Liver (tissue), 8 donors: ENCODE measurements at regions not wholly inside any gene's neighbourhood (a gene's known extent, or its start where the extent isn't known, plus 50 kb on each side); places are given as distances from the start of the nearest gene placed in this dataset.

Source experiments
- DNase-seq: peaks from one replicate; pipeline ENCODE4 v3.0.0-alpha.2; 2017; ENCODE audit warnings: low spot score
- H3K27ac ChIP-seq, 2 donors: one replicate each; pipeline ENCODE4 v1.7.0; 2013; ENCODE audit warnings: inconsistent platforms in 2 of 2, low read length in 2 of 2, control low read depth in 1 of 2, low read depth in 1 of 2, mild to moderate bottlenecking in 1 of 2
- H3K27me3 ChIP-seq, 4 donors: one replicate each; pipeline versions ENCODE4 v1.6.1 to v1.7.0; 2013; ENCODE audit warnings: low read length in 3 of 4, inconsistent platforms in 1 of 4, mild to moderate bottlenecking in 1 of 4, moderate library complexity in 1 of 4; ENCODE audit not compliant: control insufficient read depth in 4 of 4, insufficient read depth in 4 of 4
- H3K36me3 ChIP-seq, 4 donors: one replicate each; pipeline versions ENCODE4 v1.6.1 to v1.7.0; 2013; ENCODE audit warnings: low read length in 3 of 4, mild to moderate bottlenecking in 3 of 4, low read depth in 1 of 4, moderate library complexity in 1 of 4; ENCODE audit not compliant: control insufficient read depth in 4 of 4, insufficient read depth in 3 of 4
- H3K4me1 ChIP-seq, 4 donors: one replicate each; pipeline versions ENCODE4 v1.6.1 to v1.7.0; 2013; ENCODE audit warnings: low read length in 3 of 4, mild to moderate bottlenecking in 3 of 4, moderate library complexity in 1 of 4; ENCODE audit not compliant: control insufficient read depth in 4 of 4, insufficient read depth in 4 of 4
- H3K4me3 ChIP-seq, 3 donors: one replicate each; pipeline versions ENCODE4 v1.6.1 to v1.7.0; 2013; ENCODE audit warnings: low read length in 3 of 3, control low read depth in 1 of 3, low read depth in 1 of 3, mild to moderate bottlenecking in 1 of 3
- H3K9ac ChIP-seq, 2 donors: one replicate each; pipeline ENCODE4 v1.7.0; 2013; ENCODE audit warnings: low read length in 2 of 2, mild to moderate bottlenecking in 2 of 2, moderate library complexity in 2 of 2, control low read depth in 1 of 2, low read depth in 1 of 2
- H3K9me3 ChIP-seq, 4 donors: one replicate each; pipeline versions ENCODE4 v1.6.1 to v1.7.0; 2013; ENCODE audit warnings: low read length in 3 of 4; ENCODE audit not compliant: control insufficient read depth in 4 of 4
- ATF3 ChIP-seq: IDR thresholded peaks from 2 replicates; pipeline ENCODE4 v1.6.1; 2016; ENCODE audit warnings: antibody characterized with exemption
- CTCF ChIP-seq: fragments of 150-350 bp; IDR thresholded peaks from 2 replicates; pipeline ENCODE4 v1.5.1; 2017; ENCODE audit warnings: improper control_type of control experiment, low read depth, low read length; ENCODE audit not compliant: missing input control
- EGR1 ChIP-seq, 2 donors: IDR thresholded peaks; 2 replicates each; pipeline ENCODE4 v1.6.1; 2016 to 2018; ENCODE audit warnings: antibody characterized with exemption in 2 of 2, low read depth in 2 of 2
- FOXA2 ChIP-seq: IDR thresholded peaks from 2 replicates; pipeline ENCODE4 v1.6.1; 2016; ENCODE audit warnings: antibody characterized with exemption
- GABPA ChIP-seq, 2 donors: IDR thresholded peaks in 1 of 2; conservative IDR thresholded peaks in 1 of 2; 2 replicates each; pipeline ENCODE4 v1.6.1; 2016; ENCODE audit warnings: antibody characterized with exemption in 2 of 2, mild to moderate bottlenecking in 1 of 2, moderate library complexity in 1 of 2
- HNF4A ChIP-seq, 2 donors: conservative IDR thresholded peaks; 2 replicates each; pipeline ENCODE4 v1.6.1; 2016; ENCODE audit warnings: antibody characterized with exemption in 2 of 2, mild to moderate bottlenecking in 2 of 2
- HNF4G ChIP-seq: IDR thresholded peaks from 2 replicates; pipeline ENCODE4 v1.6.1; 2016; ENCODE audit warnings: antibody characterized with exemption
- JUND ChIP-seq, 2 donors: IDR thresholded peaks; 2 replicates each; pipeline ENCODE4 v1.6.1; 2016; ENCODE audit warnings: antibody characterized with exemption in 2 of 2
- MAX ChIP-seq: IDR thresholded peaks from 2 replicates; pipeline ENCODE4 v1.6.1; 2016; ENCODE audit warnings: antibody characterized with exemption
- NR2F2 ChIP-seq: IDR thresholded peaks from 2 replicates; pipeline ENCODE4 v1.6.1; 2016; ENCODE audit warnings: antibody characterized with exemption
- RAD21 ChIP-seq, 2 donors: IDR thresholded peaks; 2 replicates each; pipeline ENCODE4 v1.6.1; 2016; ENCODE audit warnings: antibody characterized with exemption in 2 of 2, mild to moderate bottlenecking in 2 of 2
- REST ChIP-seq: IDR thresholded peaks from 2 replicates; pipeline ENCODE4 v1.6.1; 2016; ENCODE audit warnings: antibody characterized with exemption, mild to moderate bottlenecking
- RXRA ChIP-seq, 2 donors: IDR thresholded peaks; 2 replicates each; pipeline ENCODE4 v1.6.1; 2017 to 2018; ENCODE audit warnings: antibody characterized with exemption in 2 of 2, mild to moderate bottlenecking in 1 of 2
- SP1 ChIP-seq: IDR thresholded peaks from 2 replicates; pipeline ENCODE4 v1.6.1; 2018; ENCODE audit warnings: antibody characterized with exemption, mild to moderate bottlenecking
- YY1 ChIP-seq: IDR thresholded peaks from 2 replicates; pipeline ENCODE4 v1.6.1; 2016; ENCODE audit warnings: antibody characterized with exemption, mild to moderate bottlenecking
- ZBTB33 ChIP-seq: IDR thresholded peaks from 2 replicates; pipeline ENCODE4 v1.6.1; 2016; ENCODE audit warnings: antibody characterized with exemption
- WGBS: extraction: QIAGEN DNeasy Blood & Tissue Kit; methylation state at CpG from one replicate; pipeline ENCODE4 v1.1.7; 2013; 5-methylcytosine and 5-hydroxymethylcytosine counted together
- donor health status: healthy.
- donor health status: healthy.
- donor health status: healthy.
- donor health status: healthy.
- donor health status: healthy.

- no peaks in the 10 kb centered on the region for H3K4me1 ChIP-seq
- H3K27me3 ChIP-seq, result peaks cover 0 to 4% (median 1%) of the 10 kb centered on the region in 4 donors
- DNase-seq, result no peak
- no peak overlapping the region for H3K27ac ChIP-seq
- WGBS, result 64% methylated on average over 4 of the region's 4 CpGs
- H3K9me3 ChIP-seq, result no peaks in the 10 kb centered on the region
- no peaks in the 10 kb centered on the region for H3K36me3 ChIP-seq
- TF ChIP-seq CTCF, result no peak
- no peak for TF ChIP-seq FOXA2
- no peak for TF ChIP-seq EGR1 (IDR thresholded peaks at IDR 0.05; ENCODE audit: low read depth in 2 of 2)
- no peak for TF ChIP-seq JUND (IDR thresholded peaks at IDR 0.05)
- no peak for TF ChIP-seq REST
- no peak for TF ChIP-seq SP1
- TF ChIP-seq HNF4A (conservative IDR thresholded peaks at IDR 0.05), result no peak
- no peak for TF ChIP-seq HNF4G
- no peak for TF ChIP-seq YY1
- no peak for TF ChIP-seq RXRA (IDR thresholded peaks at IDR 0.05)
- no peak for TF ChIP-seq MAX
- TF ChIP-seq ZBTB33, result no peak
- no peak for TF ChIP-seq NR2F2
- TF ChIP-seq ATF3, result no peak
- TF ChIP-seq RAD21 (IDR thresholded peaks at IDR 0.05), result no peak
- no peak for TF ChIP-seq GABPA (IDR thresholded peaks at IDR 0.05 in 1 of 2, conservative IDR thresholded peaks at IDR 0.05 in 1 of 2)
- no peak overlapping the region for H3K9ac ChIP-seq
- no peak overlapping the region for H3K4me3 ChIP-seq
These were observed 209.8 kb upstream of the NOCT start for GRCh38 chr4:138805736-138806135.

GRCh38 chr4:138804711-138805110, 210.9 kb upstream of the NOCT start:
- H3K4me3 ChIP-seq, result no peak overlapping the region
- no peak for DNase-seq
- no peaks in the 10 kb centered on the region for H3K36me3 ChIP-seq
- no peaks in the 10 kb centered on the region for H3K4me1 ChIP-seq
- no peak for TF ChIP-seq RXRA (IDR thresholded peaks at IDR 0.05)
- no peak for TF ChIP-seq YY1
- no peak for TF ChIP-seq GABPA (IDR thresholded peaks at IDR 0.05 in 1 of 2, conservative IDR thresholded peaks at IDR 0.05 in 1 of 2)
- TF ChIP-seq HNF4G, result no peak
- TF ChIP-seq ATF3, result no peak
- no peak for TF ChIP-seq CTCF
- TF ChIP-seq HNF4A (conservative IDR thresholded peaks at IDR 0.05), result no peak
- no peak for TF ChIP-seq FOXA2
- TF ChIP-seq ZBTB33, result no peak
- TF ChIP-seq MAX, result no peak
- 16% methylated on average over 9 of the region's 9 CpGs for WGBS
- H3K27ac ChIP-seq, result no peak overlapping the region
- no peaks in the 10 kb centered on the region for H3K9me3 ChIP-seq
- peaks cover 0 to 4% (median 1%) of the 10 kb centered on the region in 4 donors for H3K27me3 ChIP-seq
- no peak overlapping the region for H3K9ac ChIP-seq
